ENCODE measurements at regions not wholly inside any gene's neighbourhood (a gene's known extent, or its start where the extent isn't known, plus 50 kb on each side); places are given as distances from the start of the nearest gene placed in this dataset.

DNA sequence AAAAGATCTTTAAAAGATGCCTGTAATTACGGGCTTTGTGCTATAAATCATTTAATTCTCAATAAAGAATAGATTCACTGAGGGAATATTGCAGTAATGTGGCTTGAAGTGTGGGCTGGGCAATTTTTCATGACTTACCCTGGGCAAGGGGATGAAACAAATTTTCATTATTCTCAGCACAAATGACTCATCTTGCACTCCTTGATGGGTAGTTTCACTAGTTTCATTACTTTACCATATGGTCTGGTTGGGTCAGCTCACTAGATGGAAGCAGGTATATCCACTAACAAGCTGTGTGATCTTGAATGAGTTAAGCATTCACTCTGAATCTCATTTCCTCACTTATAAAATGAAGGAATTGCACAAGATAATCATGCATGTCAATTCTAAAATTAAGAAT lies 234.3 kb downstream of the ABCC12 start:
- H3K9me3 ChIP-seq, result no peaks in the 10 kb centered on the region
- no peaks in the 10 kb centered on the region for H3K4me1 ChIP-seq
- no peak overlapping the region for H3K4me3 ChIP-seq
- no peak for DNase-seq (ENCODE audit: low spot score in 2 of 2)
- no peaks in the 10 kb centered on the region for H3K27me3 ChIP-seq
- TF ChIP-seq, protein P1, sequence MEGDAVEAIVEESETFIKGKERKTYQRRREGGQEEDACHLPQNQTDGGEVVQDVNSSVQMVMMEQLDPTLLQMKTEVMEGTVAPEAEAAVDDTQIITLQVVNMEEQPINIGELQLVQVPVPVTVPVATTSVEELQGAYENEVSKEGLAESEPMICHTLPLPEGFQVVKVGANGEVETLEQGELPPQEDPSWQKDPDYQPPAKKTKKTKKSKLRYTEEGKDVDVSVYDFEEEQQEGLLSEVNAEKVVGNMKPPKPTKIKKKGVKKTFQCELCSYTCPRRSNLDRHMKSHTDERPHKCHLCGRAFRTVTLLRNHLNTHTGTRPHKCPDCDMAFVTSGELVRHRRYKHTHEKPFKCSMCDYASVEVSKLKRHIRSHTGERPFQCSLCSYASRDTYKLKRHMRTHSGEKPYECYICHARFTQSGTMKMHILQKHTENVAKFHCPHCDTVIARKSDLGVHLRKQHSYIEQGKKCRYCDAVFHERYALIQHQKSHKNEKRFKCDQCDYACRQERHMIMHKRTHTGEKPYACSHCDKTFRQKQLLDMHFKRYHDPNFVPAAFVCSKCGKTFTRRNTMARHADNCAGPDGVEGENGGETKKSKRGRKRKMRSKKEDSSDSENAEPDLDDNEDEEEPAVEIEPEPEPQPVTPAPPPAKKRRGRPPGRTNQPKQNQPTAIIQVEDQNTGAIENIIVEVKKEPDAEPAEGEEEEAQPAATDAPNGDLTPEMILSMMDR (IDR thresholded peaks at IDR 0.05), result no peak
- no peaks in the 10 kb centered on the region for H3K36me3 ChIP-seq
- intact Hi-C loops (cut with DNase I), result no loop called here
- H3K27ac ChIP-seq, result no peak overlapping the region

DNA sequence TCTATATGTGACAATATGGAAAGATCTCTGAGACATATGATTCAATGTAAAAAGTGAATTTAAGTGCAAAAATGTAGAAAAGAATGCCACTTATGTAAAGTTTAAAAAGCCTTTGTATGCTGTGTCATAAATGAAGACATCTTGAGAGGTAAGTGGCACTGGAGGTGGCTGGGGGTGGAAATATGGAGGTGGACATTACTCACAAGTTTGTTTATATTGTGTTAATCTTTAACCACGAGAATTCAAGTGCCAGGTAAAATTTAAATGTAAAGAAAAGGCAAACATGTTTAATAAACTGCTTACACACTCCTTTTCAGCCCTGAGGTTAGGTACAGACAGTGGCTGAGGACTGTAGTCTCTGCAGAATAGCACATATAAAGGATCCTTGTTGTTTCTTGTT lies 235.1 kb downstream of the ABCC12 start:
- no peaks in the 10 kb centered on the region for H3K9me3 ChIP-seq
- no peaks in the 10 kb centered on the region for H3K27me3 ChIP-seq
- TF ChIP-seq, protein P1 (IDR thresholded peaks at IDR 0.05), result no peak
- H3K27ac ChIP-seq, result no peak overlapping the region
- H3K4me1 ChIP-seq, result no peaks in the 10 kb centered on the region
- no peaks in the 10 kb centered on the region for H3K36me3 ChIP-seq
- intact Hi-C loops (cut with DNase I), result no loop called here
- DNase-seq (ENCODE audit: low spot score in 2 of 2), result no peak
- H3K4me3 ChIP-seq, result no peak overlapping the region

DNA sequence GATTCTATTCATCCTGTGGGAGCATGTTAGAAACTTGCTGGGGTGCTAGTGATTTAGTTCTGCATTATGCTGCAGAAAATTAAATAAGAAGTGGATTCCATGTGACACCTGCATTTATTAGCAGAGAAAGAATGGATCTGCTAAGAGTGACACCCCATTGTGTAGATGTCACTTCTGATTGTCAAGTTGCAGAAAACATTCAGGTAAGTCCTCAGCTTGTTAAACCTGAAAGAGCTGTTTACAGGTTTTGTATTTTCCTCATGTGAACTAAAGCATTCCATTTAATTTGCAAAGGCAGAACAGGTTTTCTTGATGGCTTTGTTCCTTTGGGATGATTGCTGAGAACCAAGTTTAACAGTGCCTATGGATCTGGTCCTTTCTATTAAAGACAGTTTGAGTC lies 238.7 kb downstream of the ABCC12 start:
- Histone ChIP-seq H3K27me3 (no peaks in the 10 kb centered on the region), H3K27ac (no peak overlapping the region), H3K4me1 (no peaks in the 10 kb centered on the region), H3K9me3 (no peaks in the 10 kb centered on the region), H3K36me3 (no peaks in the 10 kb centered on the region), H3K4me3 (no peak overlapping the region)
- intact Hi-C loops (cut with DNase I), result no loop called here
- TF ChIP-seq, protein P1 (IDR thresholded peaks at IDR 0.05), result no peak
- DNase-seq (ENCODE audit: low spot score in 2 of 2), result no peak

DNA sequence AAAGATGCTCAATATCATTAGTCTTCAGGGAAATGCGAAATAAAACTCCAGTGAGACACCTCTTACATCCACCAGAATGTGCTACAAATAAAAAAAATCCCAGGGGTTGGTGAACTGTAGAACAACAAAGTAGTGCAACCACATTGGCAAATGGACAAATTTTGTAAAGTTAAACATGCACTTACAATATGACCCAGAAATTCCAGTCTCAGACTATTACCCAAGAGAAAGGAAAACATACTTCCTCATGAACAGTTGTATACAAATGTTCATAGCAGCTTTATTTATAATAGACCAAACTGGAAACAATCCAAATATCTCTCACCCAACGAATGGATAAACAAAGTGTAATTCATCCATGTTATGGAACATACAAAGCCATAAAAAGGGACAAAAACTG lies 239.5 kb downstream of the ABCC12 start:
- Histone ChIP-seq H3K27ac (no peak overlapping the region), H3K27me3 (no peaks in the 10 kb centered on the region), H3K9me3 (no peaks in the 10 kb centered on the region), H3K36me3 (no peaks in the 10 kb centered on the region), H3K4me1 (no peaks in the 10 kb centered on the region), H3K4me3 (no peak overlapping the region)
- TF ChIP-seq, protein P1 (IDR thresholded peaks at IDR 0.05), result no peak
- intact Hi-C loops (cut with DNase I), result no loop called here
- no peak for DNase-seq (ENCODE audit: low spot score in 2 of 2)

DNA sequence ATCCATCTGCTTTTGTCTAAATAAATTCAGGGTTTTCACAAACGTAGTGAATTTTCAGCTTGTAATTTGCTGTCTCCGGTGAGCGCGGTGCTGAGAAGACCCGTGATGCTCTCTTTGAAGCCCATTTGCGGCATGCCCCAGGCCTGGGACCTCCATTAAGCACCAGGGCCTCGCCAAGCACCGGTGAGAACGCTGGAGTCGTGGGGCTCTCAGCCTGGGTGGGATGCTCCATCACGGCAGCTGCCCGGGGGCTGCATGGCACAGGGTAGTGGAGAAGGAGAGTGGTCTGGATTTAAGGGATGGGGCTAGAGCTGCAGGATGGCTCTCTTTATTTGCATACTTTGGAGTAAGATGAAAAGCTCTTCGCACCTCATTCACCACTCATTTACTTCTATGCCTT lies 248.7 kb downstream of the ABCC12 start:
- Histone ChIP-seq H3K36me3 (no peaks in the 10 kb centered on the region), H3K9me3 (no peaks in the 10 kb centered on the region), H3K4me1 (no peaks in the 10 kb centered on the region), H3K4me3 (no peak overlapping the region), H3K27ac (no peak overlapping the region), H3K27me3 (no peaks in the 10 kb centered on the region)
- intact Hi-C loops (cut with DNase I), result no loop called here
- no peak for DNase-seq (ENCODE audit: low spot score in 2 of 2)
- TF ChIP-seq, protein P1 (IDR thresholded peaks at IDR 0.05), result no peak

DNA sequence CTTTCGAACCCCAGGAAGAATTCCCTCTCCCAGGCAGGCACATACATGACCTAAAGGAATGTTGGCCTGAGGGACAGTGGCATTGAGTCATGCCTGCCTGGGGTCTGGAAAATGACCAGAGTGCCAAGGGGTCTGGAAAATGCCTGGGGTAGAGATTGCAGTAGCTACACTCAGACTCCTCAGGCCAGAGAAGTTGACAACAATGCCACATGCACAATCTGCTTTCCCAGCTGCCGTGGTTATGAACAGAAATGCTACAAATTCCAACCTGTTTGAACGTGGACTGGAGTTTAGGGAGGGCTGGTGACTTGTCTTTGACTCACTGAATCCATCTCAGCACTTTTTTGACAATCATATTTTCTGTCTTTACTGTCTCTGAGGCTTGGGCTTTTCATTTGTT lies 250.0 kb downstream of the ABCC12 start:
- no peaks in the 10 kb centered on the region for H3K36me3 ChIP-seq
- TF ChIP-seq, protein P1 (IDR thresholded peaks at IDR 0.05), result no peak
- DNase-seq (ENCODE audit: low spot score in 2 of 2), result no peak
- H3K27me3 ChIP-seq, result no peaks in the 10 kb centered on the region
- no peaks in the 10 kb centered on the region for H3K9me3 ChIP-seq
- no peaks in the 10 kb centered on the region for H3K4me1 ChIP-seq
- no peak overlapping the region for H3K4me3 ChIP-seq
- intact Hi-C loops (cut with DNase I), result no loop called here
- H3K27ac ChIP-seq, result no peak overlapping the region

Measured in ascending aorta (tissue), 2 donors.